Pancreas (tissue), 10 donors: ENCODE measurements at regions not wholly inside any gene's neighbourhood (a gene's known extent, or its start where the extent isn't known, plus 50 kb on each side); places are given as distances from the start of the nearest gene placed in this dataset.

Experiments
- ATAC-seq, 4 donors: fragments of 200-7000 bp; cut with Tn5 transposase; one replicate each; pipeline versions ENCODE4 v1.8.0 to v1.9.1; 2020; ENCODE audit warnings: mild to moderate bottlenecking in 4 of 4, moderate library complexity in 4 of 4
- DNase-seq, 6 donors: peaks; one replicate each; pipeline ENCODE4 v3.0.0-alpha.2; 2020
- FAIRE-seq: peaks from 2 replicates; lab custom pipeline; 2012; peaks lifted over from hg19 to GRCh38; lab: Jason Lieb, UNC
- H3K27ac ChIP-seq, 4 donors: fragments of 200-600 bp; sonication (generic); 1 replicate in 3 of 4; 2 replicates in 1 of 4; pipeline versions ENCODE4 v1.5.0 to v1.8.0; 2020
- H3K27me3 ChIP-seq, 4 donors: fragments of 200-600 bp; one replicate each; pipeline ENCODE4 v1.8.0; 2021
- H3K36me3 ChIP-seq, 3 donors: fragments of 200-600 bp; sonication (generic) in 1 of 3; one replicate each; pipeline versions ENCODE4 v1.5.0 to v1.8.0; 2020 to 2021
- H3K4me1 ChIP-seq, 3 donors: fragments of 200-600 bp; one replicate each; pipeline ENCODE4 v1.8.0; 2021
- H3K4me3 ChIP-seq, 4 donors: fragments of 200-600 bp; sonication (generic) in 2 of 4; one replicate each; pipeline versions ENCODE4 v1.5.0 to v1.8.0; 2020 to 2021
- H3K9me3 ChIP-seq, 4 donors: fragments of 200-600 bp; one replicate each; pipeline ENCODE4 v1.8.0; 2021
- CTCF ChIP-seq, 4 donors: fragments of 200-600 bp; sonication (generic) in 3 of 4; IDR thresholded peaks; one replicate each; pipeline versions ENCODE4 v1.5.0 to v1.8.0; 2021; ENCODE audit warnings: antibody characterized with exemption in 4 of 4
- WGBS, 2 donors: extraction: QIAGEN DNeasy Blood & Tissue Kit; methylation state at CpG; one replicate each; pipeline ENCODE4 v1.1.7; 2013; 5-methylcytosine and 5-hydroxymethylcytosine counted together
- intact Hi-C, 3 donors: fragments of 100-400 bp; cut with DNase I; formaldehyde crosslinking; loops; one replicate each; pipeline versions ENCODE4 v1.11.1 to v1.14.2; 2022
- donor health status: healthy with polysubstance abuse.
- donor health status: DM: no; HTN: no; CAD: no; lungs with moderate emphysema.
- donor health status: DM: no; HTN: no; CAD: no.
- donor health status: control.
- donor health status: control.
- donor health status: Bipolar disorder and iron deficiency.
- donor health status: DM: yes; HTN: yes; CAD: no.
- donor health status: DM: no; HTN: no; CAD: no.
- donor health status: DM: no; HTN: no; CAD: no.
- donor health status: DM: yes; HTN: yes; CAD: no.

GRCh38 chr3:68360492-68360891, 571.9 kb downstream of the TAFA4 start:
- FAIRE-seq (no peak), DNase-seq (no peak), ATAC-seq (no peak)
- TF ChIP-seq CTCF (IDR thresholded peaks at IDR 0.05), result no peak
- Histone ChIP-seq H3K27me3 (no peaks in the 10 kb centered on the region), H3K36me3 (no peaks in the 10 kb centered on the region), H3K9me3 (no peaks in the 10 kb centered on the region), H3K4me1 (no peaks in the 10 kb centered on the region), H3K27ac (no peak overlapping the region), H3K4me3 (no peak overlapping the region)
- intact Hi-C loops, result no loop called here
- WGBS, 2 donors, result 86 to 89% methylated on average over 2 of the region's 2 CpGs

- intact Hi-C loops, result no loop called here
- no peak overlapping the region for H3K27ac ChIP-seq
- H3K36me3 ChIP-seq, result no peaks in the 10 kb centered on the region
- H3K27me3 ChIP-seq, result no peaks in the 10 kb centered on the region
- no peak overlapping the region for H3K4me3 ChIP-seq
- ATAC-seq, result no peak
- no peaks in the 10 kb centered on the region for H3K9me3 ChIP-seq
- no peak for DNase-seq
- no peak for FAIRE-seq
- no peak for TF ChIP-seq CTCF (IDR thresholded peaks at IDR 0.05)
- H3K4me1 ChIP-seq, result no peaks in the 10 kb centered on the region
- WGBS, 2 donors, result 26 to 31% methylated on average over 2 of the region's 2 CpGs
These were observed 586.6 kb downstream of the TAFA4 start for GRCh38 chr3:68345781-68346180.

GRCh38 chr3:68342426-68342825, 589.9 kb downstream of the TAFA4 start:
- Histone ChIP-seq H3K4me3 (no peak overlapping the region), H3K4me1 (no peaks in the 10 kb centered on the region), H3K27ac (no peak overlapping the region), H3K27me3 (no peaks in the 10 kb centered on the region), H3K9me3 (no peaks in the 10 kb centered on the region), H3K36me3 (no peaks in the 10 kb centered on the region)
- WGBS, 2 donors, result 54 to 63% methylated on average over 5 of the region's 5 CpGs
- intact Hi-C loops, result no loop called here
- no peak for DNase-seq
- ATAC-seq, result no peak
- no peak for TF ChIP-seq CTCF (IDR thresholded peaks at IDR 0.05)
- no peak for FAIRE-seq

GRCh38 chr3:68336042-68336441, 596.3 kb downstream of the TAFA4 start:
- intact Hi-C loops, result no loop called here
- WGBS, 2 donors, result 52 to 92% methylated on average over 1 of the region's 1 CpG
- Histone ChIP-seq H3K9me3 (no peaks in the 10 kb centered on the region), H3K4me1 (no peaks in the 10 kb centered on the region), H3K27me3 (no peaks in the 10 kb centered on the region), H3K27ac (no peak overlapping the region), H3K36me3 (no peaks in the 10 kb centered on the region), H3K4me3 (no peak overlapping the region)
- ATAC-seq (no peak), DNase-seq (no peak), FAIRE-seq (no peak)
- TF ChIP-seq CTCF (IDR thresholded peaks at IDR 0.05), result no peak

GRCh38 chr3:68334367-68334986, 597.9 kb downstream of the TAFA4 start:
- Histone ChIP-seq H3K27ac (no peak overlapping the region), H3K27me3 (no peaks in the 10 kb centered on the region), H3K9me3 (no peaks in the 10 kb centered on the region), H3K4me1 (no peaks in the 10 kb centered on the region), H3K36me3 (no peaks in the 10 kb centered on the region), H3K4me3 (no peak overlapping the region)
- intact Hi-C loops, result no loop called here
- 50 to 58% methylated on average over 4 of the region's 4 CpGs for WGBS, 2 donors
- no peak for FAIRE-seq
- no peak for ATAC-seq
- TF ChIP-seq CTCF (IDR thresholded peaks at IDR 0.05), result no peak
- DNase-seq, result no peak
